NCI-H1092 (cell line): ENCODE measurements at regions not wholly inside any gene's neighbourhood (a gene's known extent, or its start where the extent isn't known, plus 50 kb on each side); places are given as distances from the start of the nearest gene placed in this dataset.
A peak's percentile ranks its signal among the peaks of the same experiment; 100 is the strongest.

Source experiments
- DNase-seq: peaks from one replicate; lab custom pipeline; 2025; lab: John Stamatoyannopoulos, UW

GRCh38 chr7:25633426-25634036, 405.2 kb upstream of the NPVF start:
- no peak for DNase-seq

GRCh38 chr7:25636168-25636567, 407.9 kb upstream of the NPVF start:
- DNase-seq = no peak

- peak; percentile 94 for DNase-seq
Measured at GRCh38 chr7:25636871-25637283, 408.6 kb upstream of the NPVF start.

GRCh38 chr7:25638068-25638467, 409.8 kb upstream of the NPVF start:
- DNase-seq = no peak

- DNase-seq = no peak
Measured at GRCh38 chr7:25638590-25639244, 410.4 kb upstream of the NPVF start.

GRCh38 chr7:25642849-25643248, 414.6 kb upstream of the NPVF start:
- no peak for DNase-seq

- DNase-seq = no peak
Measured at GRCh38 chr7:25643286-25643685, 415.0 kb upstream of the NPVF start.

GRCh38 chr7:25643770-25644394, 415.6 kb upstream of the NPVF start:
- no peak for DNase-seq

- no peak for DNase-seq
Measured at GRCh38 chr7:25646726-25647413, 418.6 kb upstream of the NPVF start.

- DNase-seq = no peak
Measured at GRCh38 chr7:25647872-25648271, 419.6 kb upstream of the NPVF start.

- DNase-seq = no peak
Measured at GRCh38 chr7:25652366-25652765, 424.1 kb upstream of the NPVF start.

GRCh38 chr7:25653384-25653783, 425.1 kb upstream of the NPVF start:
- DNase-seq = no peak

GRCh38 chr7:25656071-25656470, 427.8 kb upstream of the NPVF start:
- no peak for DNase-seq

- peak; percentile 82 for DNase-seq
Measured at GRCh38 chr7:25656581-25657026, 428.3 kb upstream of the NPVF start.

- no peak for DNase-seq
Measured at GRCh38 chr7:25658375-25658774, 430.1 kb upstream of the NPVF start.

- no peak for DNase-seq
Measured at GRCh38 chr7:25659841-25660240, 431.6 kb upstream of the NPVF start.

- no peak for DNase-seq
Measured at GRCh38 chr7:25662841-25663800, 434.8 kb upstream of the NPVF start.

- DNase-seq = no peak
Measured at GRCh38 chr7:25663877-25664276, 435.6 kb upstream of the NPVF start.

GRCh38 chr7:25664593-25664992, 436.3 kb upstream of the NPVF start:
- DNase-seq = no peak

GRCh38 chr7:25665374-25665773, 437.1 kb upstream of the NPVF start:
- no peak for DNase-seq

- no peak for DNase-seq
Measured at GRCh38 chr7:25665903-25666670, 437.8 kb upstream of the NPVF start.
